ENCODE measurements at regions not wholly inside any gene's neighbourhood (a gene's known extent, or its start where the extent isn't known, plus 50 kb on each side); places are given as distances from the start of the nearest gene placed in this dataset.

GRCh38 chr2:186085226-186085625 lies 346.6 kb downstream of the FSIP2 start:
- H3K36me3 Mint-ChIP-seq (ENCODE audit: insufficient read depth), result peaks cover 10% of the 10 kb centered on the region

GRCh38 chr2:186093174-186093573 lies 354.6 kb downstream of the FSIP2 start:
- Mint-ChIP-seq H3K4me3 (no peak overlapping the region), H3K27me3 (ENCODE audit: low read depth) (no peaks in the 10 kb centered on the region), H3K4me1 (ENCODE audit: low read depth) (no peaks in the 10 kb centered on the region), H3K9me3 (no peaks in the 10 kb centered on the region), H3K36me3 (ENCODE audit: insufficient read depth) (no peaks in the 10 kb centered on the region)
- no peak for DNase-seq
- ATAC-seq, result no peak

More at GRCh38 chr2:186085226-186085625, 346.6 kb downstream of the FSIP2 start:
- Mint-ChIP-seq H3K27me3 (ENCODE audit: low read depth) (no peaks in the 10 kb centered on the region), H3K4me3 (no peak overlapping the region), H3K4me1 (ENCODE audit: low read depth) (no peaks in the 10 kb centered on the region), H3K9me3 (peaks cover 4% of the 10 kb centered on the region)
- ATAC-seq (no peak), DNase-seq (no peak)

- DNase-seq (no peak), ATAC-seq (no peak)
- Mint-ChIP-seq H3K4me3 (no peak overlapping the region), H3K36me3 (ENCODE audit: insufficient read depth) (no peaks in the 10 kb centered on the region), H3K27me3 (ENCODE audit: low read depth) (no peaks in the 10 kb centered on the region), H3K9me3 (no peaks in the 10 kb centered on the region), H3K4me1 (ENCODE audit: low read depth) (no peaks in the 10 kb centered on the region)
Observed at GRCh38 chr2:186098821-186099220, 360.2 kb downstream of the FSIP2 start.

GRCh38 chr2:186099826-186100225 lies 361.2 kb downstream of the FSIP2 start:
- H3K36me3 Mint-ChIP-seq (ENCODE audit: insufficient read depth), result no peaks in the 10 kb centered on the region
- ATAC-seq, result no peak
- H3K9me3 Mint-ChIP-seq, result no peaks in the 10 kb centered on the region
- DNase-seq, result no peak
- no peaks in the 10 kb centered on the region for H3K4me1 Mint-ChIP-seq (ENCODE audit: low read depth)
- no peak overlapping the region for H3K4me3 Mint-ChIP-seq
- H3K27me3 Mint-ChIP-seq (ENCODE audit: low read depth), result no peaks in the 10 kb centered on the region

- Mint-ChIP-seq H3K4me1 (ENCODE audit: low read depth) (no peaks in the 10 kb centered on the region), H3K36me3 (ENCODE audit: insufficient read depth) (no peaks in the 10 kb centered on the region), H3K27me3 (ENCODE audit: low read depth) (no peaks in the 10 kb centered on the region), H3K4me3 (no peak overlapping the region), H3K9me3 (no peaks in the 10 kb centered on the region)
- ATAC-seq (no peak), DNase-seq (no peak)
Observed at GRCh38 chr2:186100636-186101035, 362.0 kb downstream of the FSIP2 start.

- no peaks in the 10 kb centered on the region for H3K36me3 Mint-ChIP-seq (ENCODE audit: insufficient read depth)
- DNase-seq (no peak), ATAC-seq (no peak)
- H3K4me1 Mint-ChIP-seq (ENCODE audit: low read depth), result no peaks in the 10 kb centered on the region
- H3K4me3 Mint-ChIP-seq, result no peak overlapping the region
- no peaks in the 10 kb centered on the region for H3K9me3 Mint-ChIP-seq
- H3K27me3 Mint-ChIP-seq (ENCODE audit: low read depth), result no peaks in the 10 kb centered on the region
Observed at GRCh38 chr2:186101616-186102015, 363.0 kb downstream of the FSIP2 start.

- ATAC-seq (no peak), DNase-seq (no peak)
- H3K27me3 Mint-ChIP-seq (ENCODE audit: low read depth), result no peaks in the 10 kb centered on the region
- H3K9me3 Mint-ChIP-seq, result no peaks in the 10 kb centered on the region
- no peak overlapping the region for H3K4me3 Mint-ChIP-seq
- no peaks in the 10 kb centered on the region for H3K4me1 Mint-ChIP-seq (ENCODE audit: low read depth)
- no peaks in the 10 kb centered on the region for H3K36me3 Mint-ChIP-seq (ENCODE audit: insufficient read depth)
Observed at GRCh38 chr2:186103276-186103675, 364.7 kb downstream of the FSIP2 start.

GRCh38 chr2:186105016-186105724 lies 366.6 kb downstream of the FSIP2 start:
- H3K27me3 Mint-ChIP-seq (ENCODE audit: low read depth), result no peaks in the 10 kb centered on the region
- H3K36me3 Mint-ChIP-seq (ENCODE audit: insufficient read depth), result no peaks in the 10 kb centered on the region
- no peak for ATAC-seq
- H3K4me1 Mint-ChIP-seq (ENCODE audit: low read depth), result peaks cover 3% of the 10 kb centered on the region
- H3K4me3 Mint-ChIP-seq, result no peak overlapping the region
- no peak for DNase-seq
- no peaks in the 10 kb centered on the region for H3K9me3 Mint-ChIP-seq

GRCh38 chr2:186108470-186108869 lies 369.9 kb downstream of the FSIP2 start:
- H3K9me3 Mint-ChIP-seq, result peaks cover 10% of the 10 kb centered on the region
- peaks cover 3% of the 10 kb centered on the region for H3K4me1 Mint-ChIP-seq (ENCODE audit: low read depth)
- no peak overlapping the region for H3K4me3 Mint-ChIP-seq
- ATAC-seq (no peak), DNase-seq (no peak)
- H3K27me3 Mint-ChIP-seq (ENCODE audit: low read depth), result no peaks in the 10 kb centered on the region
- H3K36me3 Mint-ChIP-seq (ENCODE audit: insufficient read depth), result no peaks in the 10 kb centered on the region

GRCh38 chr2:186113284-186113683 lies 372.8 kb upstream of the ZC3H15 start:
- Mint-ChIP-seq H3K9me3 (peaks cover 20% of the 10 kb centered on the region), H3K27me3 (ENCODE audit: low read depth) (no peaks in the 10 kb centered on the region)
- DNase-seq, result no peak

GRCh38 chr2:186125156-186125555 lies 360.9 kb upstream of the ZC3H15 start:
- ATAC-seq (no peak), DNase-seq (no peak)
- Mint-ChIP-seq H3K4me3 (no peak overlapping the region), H3K36me3 (ENCODE audit: insufficient read depth) (peaks cover 1% of the 10 kb centered on the region), H3K9me3 (peaks cover 6% of the 10 kb centered on the region), H3K27me3 (ENCODE audit: low read depth) (no peaks in the 10 kb centered on the region), H3K4me1 (ENCODE audit: low read depth) (no peaks in the 10 kb centered on the region)

More at GRCh38 chr2:186113284-186113683, 372.8 kb upstream of the ZC3H15 start:
- ATAC-seq, result no peak
- Mint-ChIP-seq H3K4me1 (ENCODE audit: low read depth) (peaks cover 3% of the 10 kb centered on the region), H3K4me3 (no peak overlapping the region), H3K36me3 (ENCODE audit: insufficient read depth) (peaks cover 13% of the 10 kb centered on the region)

- Mint-ChIP-seq H3K27me3 (ENCODE audit: low read depth) (no peaks in the 10 kb centered on the region), H3K9me3 (peaks cover 6% of the 10 kb centered on the region), H3K4me3 (no peak overlapping the region), H3K4me1 (ENCODE audit: low read depth) (no peaks in the 10 kb centered on the region), H3K36me3 (ENCODE audit: insufficient read depth) (peaks cover 1% of the 10 kb centered on the region)
- ATAC-seq (no peak), DNase-seq (no peak)
Observed at GRCh38 chr2:186125625-186126024, 360.4 kb upstream of the ZC3H15 start.

- ATAC-seq (no peak), DNase-seq (no peak)
- no peak overlapping the region for H3K4me3 Mint-ChIP-seq
- no peaks in the 10 kb centered on the region for H3K4me1 Mint-ChIP-seq (ENCODE audit: low read depth)
- peaks cover 1% of the 10 kb centered on the region for H3K36me3 Mint-ChIP-seq (ENCODE audit: insufficient read depth)
- no peaks in the 10 kb centered on the region for H3K27me3 Mint-ChIP-seq (ENCODE audit: low read depth)
- H3K9me3 Mint-ChIP-seq, result peaks cover 6% of the 10 kb centered on the region
Observed at GRCh38 chr2:186126181-186126580, 359.9 kb upstream of the ZC3H15 start.

GRCh38 chr2:186129767-186130581 lies 356.1 kb upstream of the ZC3H15 start:
- no peaks in the 10 kb centered on the region for H3K9me3 Mint-ChIP-seq
- DNase-seq (no peak), ATAC-seq (no peak)
- no peaks in the 10 kb centered on the region for H3K27me3 Mint-ChIP-seq (ENCODE audit: low read depth)
- H3K4me1 Mint-ChIP-seq (ENCODE audit: low read depth), result no peaks in the 10 kb centered on the region
- H3K36me3 Mint-ChIP-seq (ENCODE audit: insufficient read depth), result no peaks in the 10 kb centered on the region
- H3K4me3 Mint-ChIP-seq, result no peak overlapping the region
